IMR-90 (cell line): ENCODE measurements at regions not wholly inside any gene's neighbourhood (a gene's known extent, or its start where the extent isn't known, plus 50 kb on each side); places are given as distances from the start of the nearest gene placed in this dataset.

ENCODE experiments used
- ATAC-seq: fragments of 200-7000 bp; cut with Tn5 transposase; 2 replicates; pipeline ENCODE4 v1.9.1; 2020; ENCODE audit warnings: low read depth, mild to moderate bottlenecking, moderate library complexity
- BruUV-seq: library from RNA; stranded (reverse); fragments of 400-500 nt; replicated peaks from 2 replicates; lab custom pipeline; 2021; lab: Mats Ljungman, UMichigan
- CTCF ChIA-PET: fragments of 300-600 bp; formaldehyde crosslinking; extraction: SDS; loops from one replicate; lab custom pipeline; 2021; ENCODE audit warnings: antibody characterized with exemption; lab: Yijun Ruan, JAX
- POLR2A ChIA-PET: fragments of 300-600 bp; sonication (Branson Sonifier 250); formaldehyde crosslinking; loops from one replicate; lab custom pipeline; 2022; ENCODE audit warnings: antibody characterized with exemption; ENCODE audit not compliant: unreplicated experiment; lab: Charles Lee
- DNase-seq: peaks from one replicate; pipeline ENCODE4 v3.0.0; 2013
- H2AFZ ChIP-seq: replicated peaks from 2 replicates; pipeline ENCODE3; 2013; ENCODE audit warnings: low read length, mild to moderate bottlenecking; ENCODE audit not compliant: poor library complexity
- H2AK5ac ChIP-seq: 2 replicates; pipeline ENCODE4 v1.6.1; 2013; ENCODE audit warnings: low read depth, low read length, inconsistent platforms
- H2AK9ac ChIP-seq: replicated peaks from 2 replicates; pipeline ENCODE3; 2013; ENCODE audit warnings: mild to moderate bottlenecking, low read depth, low read length, moderate library complexity; ENCODE audit not compliant: poor library complexity
- H2BK120ac ChIP-seq: 2 replicates; pipeline ENCODE4 v1.6.1; 2013; ENCODE audit warnings: low read depth, low read length, inconsistent platforms
- H2BK15ac ChIP-seq: 3 replicates; pipeline ENCODE4 v1.6.1; 2013; ENCODE audit warnings: low read depth, low read length, inconsistent platforms
- H2BK20ac ChIP-seq: 2 replicates; pipeline ENCODE4 v1.6.1; 2013; ENCODE audit warnings: low read depth, mild to moderate bottlenecking, inconsistent platforms, low read length, moderate library complexity
- H2BK5ac ChIP-seq: 2 replicates; pipeline ENCODE4 v1.6.1; 2013; ENCODE audit warnings: mild to moderate bottlenecking, low read depth, low read length, inconsistent platforms; ENCODE audit not compliant: poor library complexity, severe bottlenecking
- H3K14ac ChIP-seq: replicated peaks from 2 replicates; pipeline ENCODE4 v1.6.1; 2013; ENCODE audit warnings: low read depth, low read length, inconsistent platforms
- H3K18ac ChIP-seq: 2 replicates; pipeline ENCODE4 v1.6.1; 2013; ENCODE audit warnings: low read depth, low read length, control low read depth
- H3K23ac ChIP-seq: 2 replicates; pipeline ENCODE4 v1.6.1; 2013; ENCODE audit warnings: low read depth, low read length, inconsistent platforms
- H3K27ac ChIP-seq: 2 replicates; pipeline ENCODE4 v1.5.1; 2013; ENCODE audit warnings: mild to moderate bottlenecking, control low read depth, low read length; ENCODE audit not compliant: insufficient read depth
- H3K27me3 ChIP-seq: 2 replicates; pipeline ENCODE4 v1.6.1; 2013; ENCODE audit warnings: low read length; ENCODE audit not compliant: control insufficient read depth, insufficient read depth
- H3K36me3 ChIP-seq: 2 replicates; pipeline ENCODE4 v1.6.1; 2013; ENCODE audit warnings: low read length, mixed read lengths; ENCODE audit not compliant: control insufficient read depth, insufficient read depth
- H3K4ac ChIP-seq: 2 replicates; pipeline ENCODE4 v1.6.1; 2013; ENCODE audit warnings: low read depth, low read length, inconsistent platforms
- H3K4me1 ChIP-seq: 2 replicates; pipeline ENCODE4 v1.6.1; 2013; ENCODE audit warnings: low read length, mixed read lengths; ENCODE audit not compliant: control insufficient read depth, insufficient read depth
- H3K4me2 ChIP-seq: 2 replicates; pipeline ENCODE4 v1.6.1; 2013; ENCODE audit warnings: low read depth, mild to moderate bottlenecking, control low read depth, low read length, moderate library complexity
- H3K4me3 ChIP-seq: 2 replicates; pipeline ENCODE4 v1.5.1; 2013; ENCODE audit warnings: low read depth, mild to moderate bottlenecking, control low read depth, low read length, moderate library complexity; ENCODE audit not compliant: insufficient read depth
- H3K56ac ChIP-seq: 2 replicates; pipeline ENCODE4 v1.6.1; 2013; ENCODE audit warnings: low read length, inconsistent platforms; ENCODE audit not compliant: insufficient read depth; ENCODE audit errors: extremely low read depth
- H3K79me1 ChIP-seq, 2 experiments: 2 replicates each; pipeline ENCODE4 v1.6.1; 2013; ENCODE audit warnings: low read length in 2 of 2, inconsistent platforms in 1 of 2, low read depth in 1 of 2
- H3K9ac ChIP-seq: 2 replicates; pipeline ENCODE4 v1.6.1; 2013; ENCODE audit warnings: low read depth, low read length, control low read depth
- H3K9me1 ChIP-seq: 2 replicates; pipeline ENCODE4 v1.6.1; 2013; ENCODE audit warnings: low read length, inconsistent platforms; ENCODE audit not compliant: insufficient read depth
- H3K9me3 ChIP-seq: 2 replicates; pipeline ENCODE4 v1.6.1; 2013; ENCODE audit warnings: low read length; ENCODE audit not compliant: control insufficient read depth, insufficient read depth
- H4K20me1 ChIP-seq: 2 replicates; pipeline ENCODE4 v1.6.1; 2013; ENCODE audit warnings: low read length, inconsistent platforms; ENCODE audit not compliant: insufficient read depth
- H4K5ac ChIP-seq: 2 replicates; pipeline ENCODE4 v1.6.1; 2013; ENCODE audit warnings: mild to moderate bottlenecking, low read depth, low read length, control low read depth
- H4K8ac ChIP-seq, 2 experiments: 2 replicates each; pipeline ENCODE4 v1.6.1; 2013; ENCODE audit warnings: low read depth in 2 of 2, low read length in 2 of 2, control low read depth in 1 of 2, inconsistent platforms in 1 of 2
- H4K91ac ChIP-seq: 2 replicates; pipeline ENCODE4 v1.6.1; 2013; ENCODE audit warnings: low read depth, low read length, inconsistent platforms; ENCODE audit not compliant: insufficient read depth
- BHLHE40 ChIP-seq: fragments of 150-350 bp; IDR thresholded peaks from 2 replicates; pipeline ENCODE4 v1.6.1; 2016; ENCODE audit warnings: mild to moderate bottlenecking, low read depth, low read length
- CEBPB ChIP-seq: IDR thresholded peaks from 2 replicates; pipeline ENCODE4 v1.6.1; 2012; ENCODE audit warnings: low read depth, low read length, improper control_type of control experiment
- CHD1 ChIP-seq: IDR thresholded peaks from 2 replicates; pipeline ENCODE4 v1.6.1; 2012; ENCODE audit warnings: low read depth, low read length, improper control_type of control experiment
- CTCF ChIP-seq: conservative IDR thresholded peaks from 2 replicates; pipeline ENCODE4 v1.5.1; 2012; ENCODE audit warnings: mild to moderate bottlenecking, low read depth, low read length, improper control_type of control experiment
- FOS ChIP-seq: fragments of 150-350 bp; IDR thresholded peaks from 2 replicates; pipeline ENCODE4 v1.6.1; 2016; ENCODE audit warnings: low read depth, low read length
- MAZ ChIP-seq: IDR thresholded peaks from 2 replicates; pipeline ENCODE4 v1.6.1; 2012; ENCODE audit warnings: low read depth, mild to moderate bottlenecking, low read length, improper control_type of control experiment, moderate library complexity, borderline replicate concordance
- NFE2L2 ChIP-seq: fragments of 150-350 bp; IDR thresholded peaks from 2 replicates; pipeline ENCODE4 v1.6.1; 2016; ENCODE audit warnings: low read depth, mild to moderate bottlenecking, low read length
- POLR2A ChIP-seq: IDR thresholded peaks from 2 replicates; pipeline ENCODE4 v1.6.1; 2012; ENCODE audit warnings: mild to moderate bottlenecking, low read depth, low read length
- RCOR1 ChIP-seq: IDR thresholded peaks from 2 replicates; pipeline ENCODE4 v1.6.1; 2012; ENCODE audit warnings: mild to moderate bottlenecking, low read length, improper control_type of control experiment; ENCODE audit not compliant: insufficient replicate concordance
- RFX5 ChIP-seq: IDR thresholded peaks from 2 replicates; pipeline ENCODE4 v1.8.0; 2012; ENCODE audit warnings: low read depth, mild to moderate bottlenecking, low read length, moderate library complexity
- SMC3 ChIP-seq: fragments of 150-350 bp; IDR thresholded peaks from 2 replicates; pipeline ENCODE4 v1.6.1; 2016; ENCODE audit warnings: low read depth, mild to moderate bottlenecking, antibody characterized with exemption, low read length, moderate library complexity
- USF2 ChIP-seq: fragments of 150-350 bp; IDR thresholded peaks from 2 replicates; pipeline ENCODE4 v1.6.1; 2017; ENCODE audit warnings: mild to moderate bottlenecking, antibody characterized with exemption, low read length, low read depth
- WGBS, 2 experiments: methylation state at CpG; one replicate each; pipeline versions ENCODE4 v1.1.5 to v1.1.7; 2013; ENCODE audit warnings: missing lambda C conversion rate in 2 of 2; ENCODE audit not compliant: insufficient read length in 1 of 2; ENCODE audit errors: extremely low coverage in 2 of 2; 5-methylcytosine and 5-hydroxymethylcytosine counted together
- dilution Hi-C: fragments of 300-500 bp; cut with HindIII; formaldehyde crosslinking; loops from one replicate; pipeline ENCODE4 v1.14.3; 2018; ENCODE audit warnings: low sequenced_read_pairs; ENCODE audit not compliant: unreplicated experiment
- in situ Hi-C: fragments of 300-500 bp; cut with MboI; formaldehyde crosslinking; loops from 3 replicates; pipeline ENCODE4 v1.14.3; 2019; ENCODE audit warnings: low sequenced_read_pairs, inconsistent platforms, mixed read lengths
- intact Hi-C: fragments of 100-400 bp; cut with micrococcal nuclease; formaldehyde crosslinking; loops from 2 replicates; pipeline ENCODE4 v1.10.0; 2022

GRCh38 chr9:13963005-13963653 is 350.8 kb downstream of the NFIB start:
- Histone ChIP-seq H3K9ac (no peak overlapping the region), H3K56ac (no peak overlapping the region), H3K79me1 (no peaks in the 10 kb centered on the region), H2BK20ac (no peak overlapping the region), H4K8ac (no peak overlapping the region), H3K4me2 (no peak overlapping the region), H3K36me3 (no peaks in the 10 kb centered on the region), H3K27ac (no peak overlapping the region), H2AK9ac (no peak overlapping the region), H3K4me1 (no peaks in the 10 kb centered on the region), H4K5ac (no peak overlapping the region), H2BK15ac (no peak overlapping the region), H3K14ac (no peak overlapping the region), H3K4ac (no peak overlapping the region), H3K4me3 (no peak overlapping the region), H3K23ac (no peak overlapping the region), H3K18ac (no peak overlapping the region), H4K20me1 (no peaks in the 10 kb centered on the region), H4K91ac (no peak overlapping the region), H2AK5ac (no peak overlapping the region), H3K9me3 (no peaks in the 10 kb centered on the region), H2AFZ (no peak overlapping the region), H3K9me1 (no peaks in the 10 kb centered on the region), H2BK120ac (no peak overlapping the region), H3K27me3 (peaks cover 2% of the 10 kb centered on the region; the same call in 1 of the 2 replicates), H2BK5ac (no peak overlapping the region)
- DNase-seq (no peak), ATAC-seq (no peak)
- no CpG with 5 or more reads among the region's 3 CpGs for WGBS, 2 experiments
- dilution Hi-C loops: no loop called here
- BruUV-seq: no TSS peak
- POLR2A ChIA-PET: no interaction called here
- intact Hi-C loops: no loop called here
- no peak for TF ChIP-seq CEBPB
- TF ChIP-seq RCOR1: no peak
- no peak for TF ChIP-seq CTCF
- TF ChIP-seq SMC3: no peak
- no peak for TF ChIP-seq RFX5
- no peak for TF ChIP-seq FOS
- TF ChIP-seq CHD1: no peak
- TF ChIP-seq USF2: no peak
- TF ChIP-seq MAZ: no peak
- no peak for TF ChIP-seq POLR2A
- no peak for TF ChIP-seq NFE2L2
- TF ChIP-seq BHLHE40: no peak
- CTCF ChIA-PET: no interaction called here
- in situ Hi-C loops: no loop called here
